ENCODE measurements at regions not wholly inside any gene's neighbourhood (a gene's known extent, or its start where the extent isn't known, plus 50 kb on each side); places are given as distances from the start of the nearest gene placed in this dataset.

DNA sequence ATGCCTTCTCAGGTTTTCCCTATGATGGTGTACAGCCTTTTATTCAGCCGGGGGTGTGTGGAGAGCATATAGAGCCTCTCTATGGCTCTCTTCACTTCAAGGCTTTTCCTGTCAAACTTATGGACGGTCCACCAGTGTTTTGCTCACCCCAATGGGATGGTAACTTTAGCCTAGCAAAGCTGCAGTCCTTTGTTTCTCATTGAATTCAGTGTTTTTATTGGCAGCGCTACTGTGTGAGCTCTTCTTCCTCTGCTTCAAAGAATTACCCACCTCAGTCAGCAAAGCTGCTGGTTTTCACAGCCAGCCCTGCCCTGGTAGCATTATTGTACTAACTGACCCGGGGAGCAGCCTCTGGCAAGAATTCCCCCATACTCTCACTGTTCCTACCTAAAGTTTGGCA is 145.3 kb upstream of the RRP15 start:
- H3K27me3 ChIP-seq (ENCODE audit: low read length), result no peaks in the 10 kb centered on the region
- H2AFZ ChIP-seq (ENCODE audit: low read depth, low read length, severe bottlenecking), result no peak overlapping the region
- no peak overlapping the region for H3K4me2 ChIP-seq (ENCODE audit: low read depth, low read length, poor library complexity, severe bottlenecking)
- H3K9ac ChIP-seq (ENCODE audit: low read length), result no peak overlapping the region
- H3K36me3 ChIP-seq (ENCODE audit: low read length), result no peaks in the 10 kb centered on the region
- no peaks in the 10 kb centered on the region for H3K79me2 ChIP-seq (ENCODE audit: insufficient read depth, low read length)
- H3K9me2 ChIP-seq (replicated peaks; ENCODE audit: insufficient read depth, low read length), result no peaks in the 10 kb centered on the region
- H3K27ac ChIP-seq (ENCODE audit: low read depth, low read length), result no peak overlapping the region
- H3K4me3 ChIP-seq (ENCODE audit: insufficient read depth, low read length, poor library complexity, severe bottlenecking), result no peak overlapping the region
- no peaks in the 10 kb centered on the region for H3K9me3 ChIP-seq (ENCODE audit: insufficient read depth, low read length)
- TF ChIP-seq, protein P1, sequence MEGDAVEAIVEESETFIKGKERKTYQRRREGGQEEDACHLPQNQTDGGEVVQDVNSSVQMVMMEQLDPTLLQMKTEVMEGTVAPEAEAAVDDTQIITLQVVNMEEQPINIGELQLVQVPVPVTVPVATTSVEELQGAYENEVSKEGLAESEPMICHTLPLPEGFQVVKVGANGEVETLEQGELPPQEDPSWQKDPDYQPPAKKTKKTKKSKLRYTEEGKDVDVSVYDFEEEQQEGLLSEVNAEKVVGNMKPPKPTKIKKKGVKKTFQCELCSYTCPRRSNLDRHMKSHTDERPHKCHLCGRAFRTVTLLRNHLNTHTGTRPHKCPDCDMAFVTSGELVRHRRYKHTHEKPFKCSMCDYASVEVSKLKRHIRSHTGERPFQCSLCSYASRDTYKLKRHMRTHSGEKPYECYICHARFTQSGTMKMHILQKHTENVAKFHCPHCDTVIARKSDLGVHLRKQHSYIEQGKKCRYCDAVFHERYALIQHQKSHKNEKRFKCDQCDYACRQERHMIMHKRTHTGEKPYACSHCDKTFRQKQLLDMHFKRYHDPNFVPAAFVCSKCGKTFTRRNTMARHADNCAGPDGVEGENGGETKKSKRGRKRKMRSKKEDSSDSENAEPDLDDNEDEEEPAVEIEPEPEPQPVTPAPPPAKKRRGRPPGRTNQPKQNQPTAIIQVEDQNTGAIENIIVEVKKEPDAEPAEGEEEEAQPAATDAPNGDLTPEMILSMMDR (IDR thresholded peaks at IDR 0.05; ENCODE audit: insufficient read depth, low read length, poor library complexity, severe bottlenecking), result no peak
- no peak for TF ChIP-seq EZH2phosphoT487 (conservative IDR thresholded peaks at IDR 0.05; ENCODE audit: low read length)
- H4K20me1 ChIP-seq (ENCODE audit: low read depth, low read length), result no peaks in the 10 kb centered on the region
- H3F3A ChIP-seq (ENCODE audit: insufficient read depth), result no peaks in the 10 kb centered on the region

DNA sequence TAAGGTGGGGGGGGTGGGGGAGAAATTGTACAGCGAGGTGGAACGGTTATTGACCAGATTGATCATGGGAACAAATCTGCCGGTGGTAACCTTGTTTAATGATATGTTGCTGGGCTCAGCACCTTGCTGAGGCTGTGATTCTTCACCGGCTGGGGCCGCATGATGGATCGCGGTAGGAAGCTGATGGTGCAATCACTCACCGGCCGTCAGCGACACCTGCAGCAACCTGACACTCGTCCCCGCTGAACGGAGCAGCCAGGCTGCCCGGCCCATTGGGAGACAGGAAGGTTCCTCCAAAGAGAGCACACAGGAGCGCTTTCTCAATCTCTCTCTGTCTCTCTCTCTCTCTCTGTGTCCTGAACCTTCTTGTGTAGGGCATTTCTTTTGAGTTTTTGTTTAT is 128.5 kb upstream of the RRP15 start:
- Histone ChIP-seq H3K4me3 (ENCODE audit: insufficient read depth, low read length, poor library complexity, severe bottlenecking) (no peak overlapping the region), H3K9me2 (replicated peaks; ENCODE audit: insufficient read depth, low read length) (no peaks in the 10 kb centered on the region), H3K4me2 (ENCODE audit: low read depth, low read length, poor library complexity, severe bottlenecking) (no peak overlapping the region)

DNA sequence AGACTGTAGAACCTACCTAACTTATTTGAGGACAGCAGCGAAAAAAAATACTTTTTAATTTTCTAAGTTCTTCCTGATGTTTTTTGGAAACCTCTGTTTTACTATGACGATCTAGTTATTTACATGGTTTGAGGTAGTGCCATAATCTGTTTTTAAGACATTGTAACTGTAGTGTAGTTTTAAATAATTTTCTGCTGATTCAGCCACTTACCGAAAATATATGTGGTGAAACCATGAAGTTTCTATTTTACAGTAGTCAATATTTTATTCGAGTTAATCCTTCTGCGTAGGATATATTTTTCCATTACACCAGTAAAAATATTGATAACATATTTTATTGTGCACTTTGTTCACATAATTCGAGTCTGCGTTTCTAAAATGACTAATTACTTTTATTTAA is 121.7 kb upstream of the RRP15 start:
- H3K4me2 ChIP-seq (ENCODE audit: low read depth, low read length, poor library complexity, severe bottlenecking), result no peak overlapping the region

More for the DNA sequence above, 128.5 kb upstream of the RRP15 start:
- H4K20me1 ChIP-seq (ENCODE audit: low read depth, low read length), result no peaks in the 10 kb centered on the region
- H3K9ac ChIP-seq (ENCODE audit: low read length), result no peak overlapping the region
- H3K79me2 ChIP-seq (ENCODE audit: insufficient read depth, low read length), result no peaks in the 10 kb centered on the region
- H3K9me3 ChIP-seq (ENCODE audit: insufficient read depth, low read length), result no peaks in the 10 kb centered on the region
- H3F3A ChIP-seq (ENCODE audit: insufficient read depth), result no peaks in the 10 kb centered on the region
- no peaks in the 10 kb centered on the region for H3K27me3 ChIP-seq (ENCODE audit: low read length)
- no peak overlapping the region for H2AFZ ChIP-seq (ENCODE audit: low read depth, low read length, severe bottlenecking)
- H3K27ac ChIP-seq (ENCODE audit: low read depth, low read length), result no peak overlapping the region
- no peaks in the 10 kb centered on the region for H3K36me3 ChIP-seq (ENCODE audit: low read length)
- TF ChIP-seq EZH2phosphoT487 (conservative IDR thresholded peaks at IDR 0.05; ENCODE audit: low read length), result no peak
- TF ChIP-seq, protein P1 (IDR thresholded peaks at IDR 0.05; ENCODE audit: insufficient read depth, low read length, poor library complexity, severe bottlenecking), result no peak

More for the DNA sequence above, 121.7 kb upstream of the RRP15 start:
- Histone ChIP-seq H3K9ac (ENCODE audit: low read length) (no peak overlapping the region), H3K79me2 (ENCODE audit: insufficient read depth, low read length) (no peaks in the 10 kb centered on the region), H3K27me3 (ENCODE audit: low read length) (no peaks in the 10 kb centered on the region), H3K9me3 (ENCODE audit: insufficient read depth, low read length) (no peaks in the 10 kb centered on the region), H3K4me3 (ENCODE audit: insufficient read depth, low read length, poor library complexity, severe bottlenecking) (no peak overlapping the region), H2AFZ (ENCODE audit: low read depth, low read length, severe bottlenecking) (no peak overlapping the region), H4K20me1 (ENCODE audit: low read depth, low read length) (no peaks in the 10 kb centered on the region), H3F3A (ENCODE audit: insufficient read depth) (no peaks in the 10 kb centered on the region), H3K9me2 (replicated peaks; ENCODE audit: insufficient read depth, low read length) (no peaks in the 10 kb centered on the region), H3K36me3 (ENCODE audit: low read length) (no peaks in the 10 kb centered on the region), H3K27ac (ENCODE audit: low read depth, low read length) (no peak overlapping the region)
- TF ChIP-seq, protein P1 (IDR thresholded peaks at IDR 0.05; ENCODE audit: insufficient read depth, low read length, poor library complexity, severe bottlenecking), result no peak
- no peak for TF ChIP-seq EZH2phosphoT487 (conservative IDR thresholded peaks at IDR 0.05; ENCODE audit: low read length)
